ENCODE measurements at regions not wholly inside any gene's neighbourhood (a gene's known extent, or its start where the extent isn't known, plus 50 kb on each side); places are given as distances from the start of the nearest gene placed in this dataset.

DNA sequence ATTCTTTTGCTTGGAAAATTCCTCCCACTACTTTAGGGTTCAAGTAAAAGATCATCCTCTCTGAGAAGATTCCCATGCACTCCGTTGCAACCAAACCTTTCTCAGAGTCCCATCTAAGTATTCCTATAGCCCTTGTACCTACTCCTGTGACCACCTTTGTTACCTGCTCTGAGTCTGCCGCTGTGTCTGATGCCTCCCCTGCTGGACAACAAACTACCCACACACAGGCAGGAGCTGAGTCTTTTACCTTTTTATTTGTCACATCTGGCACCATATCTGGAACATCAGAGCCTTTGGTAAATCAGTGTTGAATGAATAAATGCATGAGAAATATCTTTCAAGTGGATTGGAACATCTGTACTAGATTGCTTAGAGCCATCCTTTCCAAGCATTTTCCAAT, 82.1 kb upstream of the FLRT2 start:
- no peaks in the 10 kb centered on the region for H3K9me3 Mint-ChIP-seq (ENCODE audit: unreplicated experiment)
- no TSS peak for BruUV-seq (replicated peaks)
- H3K27ac Mint-ChIP-seq (ENCODE audit: low read depth, unreplicated experiment): no peak overlapping the region
- DNase-seq (ENCODE audit: unreplicated experiment): no peak
- TF ChIP-seq, protein P1, sequence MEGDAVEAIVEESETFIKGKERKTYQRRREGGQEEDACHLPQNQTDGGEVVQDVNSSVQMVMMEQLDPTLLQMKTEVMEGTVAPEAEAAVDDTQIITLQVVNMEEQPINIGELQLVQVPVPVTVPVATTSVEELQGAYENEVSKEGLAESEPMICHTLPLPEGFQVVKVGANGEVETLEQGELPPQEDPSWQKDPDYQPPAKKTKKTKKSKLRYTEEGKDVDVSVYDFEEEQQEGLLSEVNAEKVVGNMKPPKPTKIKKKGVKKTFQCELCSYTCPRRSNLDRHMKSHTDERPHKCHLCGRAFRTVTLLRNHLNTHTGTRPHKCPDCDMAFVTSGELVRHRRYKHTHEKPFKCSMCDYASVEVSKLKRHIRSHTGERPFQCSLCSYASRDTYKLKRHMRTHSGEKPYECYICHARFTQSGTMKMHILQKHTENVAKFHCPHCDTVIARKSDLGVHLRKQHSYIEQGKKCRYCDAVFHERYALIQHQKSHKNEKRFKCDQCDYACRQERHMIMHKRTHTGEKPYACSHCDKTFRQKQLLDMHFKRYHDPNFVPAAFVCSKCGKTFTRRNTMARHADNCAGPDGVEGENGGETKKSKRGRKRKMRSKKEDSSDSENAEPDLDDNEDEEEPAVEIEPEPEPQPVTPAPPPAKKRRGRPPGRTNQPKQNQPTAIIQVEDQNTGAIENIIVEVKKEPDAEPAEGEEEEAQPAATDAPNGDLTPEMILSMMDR (IDR thresholded peaks at IDR 0.05; ENCODE audit: unreplicated experiment): no peak
- intact Hi-C loops (cut with micrococcal nuclease): no loop called here
- H3K4me3 Mint-ChIP-seq (ENCODE audit: unreplicated experiment): no peak overlapping the region
- H3K36me3 Mint-ChIP-seq (ENCODE audit: insufficient read depth, unreplicated experiment): no peaks in the 10 kb centered on the region
- no peaks in the 10 kb centered on the region for H3K27me3 Mint-ChIP-seq (ENCODE audit: insufficient read depth, unreplicated experiment)
- POLR2A ChIA-PET: no interaction called here
- peaks cover 14% of the 10 kb centered on the region for H3K4me1 Mint-ChIP-seq (ENCODE audit: insufficient read depth, unreplicated experiment)
- CTCF ChIA-PET: interaction anchor here (0.6 to 1.0 kb wide), 2 partner anchors 30 to 316 kb away, joined by 3 to 4 read pairs; no protein-coding TSS in a partner anchor

GRCh38 chr14:85451421-85451820, 78.5 kb upstream of the FLRT2 start:
- ChIA-PET POLR2A (interaction anchor here (1.1 kb wide), 1 partner anchor 19 kb away, joined by 3 read pairs; no protein-coding TSS in a partner anchor), CTCF (interaction anchor here (0.6 kb wide), 2 partner anchors 87 to 258 kb away, joined by 4 to 5 read pairs; no protein-coding TSS in a partner anchor)
- Mint-ChIP-seq H3K4me1 (ENCODE audit: insufficient read depth, unreplicated experiment) (no peaks in the 10 kb centered on the region), H3K27ac (ENCODE audit: low read depth, unreplicated experiment) (no peak overlapping the region), H3K27me3 (ENCODE audit: insufficient read depth, unreplicated experiment) (no peaks in the 10 kb centered on the region), H3K4me3 (ENCODE audit: unreplicated experiment) (no peak overlapping the region), H3K9me3 (ENCODE audit: unreplicated experiment) (no peaks in the 10 kb centered on the region), H3K36me3 (ENCODE audit: insufficient read depth, unreplicated experiment) (no peaks in the 10 kb centered on the region)
- no TSS peak for BruUV-seq (replicated peaks)
- TF ChIP-seq, protein P1 (IDR thresholded peaks at IDR 0.05; ENCODE audit: unreplicated experiment): no peak
- DNase-seq (ENCODE audit: unreplicated experiment): no peak
- intact Hi-C loops (cut with micrococcal nuclease): no loop called here

GRCh38 chr14:85453401-85454225, 76.3 kb upstream of the FLRT2 start:
- BruUV-seq (replicated peaks): no TSS peak
- no peak overlapping the region for H3K27ac Mint-ChIP-seq (ENCODE audit: low read depth, unreplicated experiment)
- H3K4me1 Mint-ChIP-seq (ENCODE audit: insufficient read depth, unreplicated experiment): no peaks in the 10 kb centered on the region
- ChIA-PET POLR2A (interaction anchor here (1.2 kb wide), 1 partner anchor 11 kb away, joined by 4 read pairs; no protein-coding TSS in a partner anchor), CTCF (no interaction called here)
- TF ChIP-seq, protein P1 (IDR thresholded peaks at IDR 0.05; ENCODE audit: unreplicated experiment): no peak
- no peaks in the 10 kb centered on the region for H3K27me3 Mint-ChIP-seq (ENCODE audit: insufficient read depth, unreplicated experiment)
- H3K9me3 Mint-ChIP-seq (ENCODE audit: unreplicated experiment): no peaks in the 10 kb centered on the region
- intact Hi-C loops (cut with micrococcal nuclease): no loop called here
- no peaks in the 10 kb centered on the region for H3K36me3 Mint-ChIP-seq (ENCODE audit: insufficient read depth, unreplicated experiment)
- DNase-seq (ENCODE audit: unreplicated experiment): no peak
- no peak overlapping the region for H3K4me3 Mint-ChIP-seq (ENCODE audit: unreplicated experiment)

DNA sequence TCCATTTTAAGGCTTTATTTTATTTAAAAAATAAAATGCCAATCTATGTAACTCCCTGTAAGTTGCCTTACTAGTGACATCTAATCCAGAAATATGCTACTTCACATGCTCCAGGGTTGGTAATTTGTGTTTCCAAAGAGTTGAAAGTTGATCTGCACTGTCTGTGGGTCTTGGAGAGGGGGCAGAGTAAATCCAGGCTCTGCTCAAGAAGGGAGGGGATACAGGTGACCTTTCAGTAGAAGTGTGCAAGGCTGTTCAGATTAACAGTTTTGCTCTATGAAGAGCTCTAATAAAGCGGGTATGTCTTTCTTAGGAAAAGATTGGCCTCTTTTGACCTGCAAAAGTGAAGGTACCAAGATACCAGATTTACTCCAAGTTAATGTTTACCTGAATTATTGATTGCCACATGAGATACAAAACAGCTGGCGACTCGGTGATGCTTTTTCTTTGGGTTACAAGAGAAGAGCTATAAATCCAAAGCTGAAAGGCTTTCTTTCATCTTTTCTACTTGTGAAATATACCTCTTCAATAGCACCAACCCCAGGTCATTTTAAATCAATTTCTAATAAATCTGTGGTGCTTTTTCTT, 75.6 kb upstream of the FLRT2 start:
- no peaks in the 10 kb centered on the region for H3K36me3 Mint-ChIP-seq (ENCODE audit: insufficient read depth, unreplicated experiment)
- TF ChIP-seq, protein P1 (IDR thresholded peaks at IDR 0.05; ENCODE audit: unreplicated experiment): no peak
- H3K27me3 Mint-ChIP-seq (ENCODE audit: insufficient read depth, unreplicated experiment): no peaks in the 10 kb centered on the region
- no peak overlapping the region for H3K4me3 Mint-ChIP-seq (ENCODE audit: unreplicated experiment)
- no peaks in the 10 kb centered on the region for H3K4me1 Mint-ChIP-seq (ENCODE audit: insufficient read depth, unreplicated experiment)
- BruUV-seq (replicated peaks): no TSS peak
- intact Hi-C loops (cut with micrococcal nuclease): no loop called here
- POLR2A ChIA-PET: interaction anchor here (0.7 to 1.2 kb wide), 2 partner anchors 11 to 20 kb away, joined by 3 to 4 read pairs; no protein-coding TSS in a partner anchor
- CTCF ChIA-PET: interaction anchor here (0.6 kb wide), 1 partner anchor 81 kb away, joined by 3 read pairs; no protein-coding TSS in a partner anchor
- no peak overlapping the region for H3K27ac Mint-ChIP-seq (ENCODE audit: low read depth, unreplicated experiment)
- H3K9me3 Mint-ChIP-seq (ENCODE audit: unreplicated experiment): no peaks in the 10 kb centered on the region
- DNase-seq (ENCODE audit: unreplicated experiment): no peak
